ENCODE measurements at regions not wholly inside any gene's neighbourhood (a gene's known extent, or its start where the extent isn't known, plus 50 kb on each side); places are given as distances from the start of the nearest gene placed in this dataset.

- H3K4me3 ChIP-seq: no peak overlapping the region
- no peaks in the 10 kb centered on the region for H3K36me3 ChIP-seq
- peaks cover 5 to 63% (median 28%) of the 10 kb centered on the region in 4 donors for H3K4me1 ChIP-seq
- no peak for TF ChIP-seq CTCF (IDR thresholded peaks at IDR 0.05)
- intact Hi-C loops (cut with DNase I; ENCODE audit: low total_unique reads): no loop called here
- H3K27me3 ChIP-seq: no peaks in the 10 kb centered on the region
- H3K9me3 ChIP-seq: no peaks in the 10 kb centered on the region
- peak overlapping the region; percentile 2 to 29 for H3K27ac ChIP-seq
- no peak for DNase-seq
Observed at GRCh38 chr15:39360452-39360851, 220.4 kb upstream of the THBS1 start.

- Histone ChIP-seq H3K27ac (no peak overlapping the region), H3K27me3 (no peaks in the 10 kb centered on the region), H3K4me3 (no peak overlapping the region), H3K9me3 (no peaks in the 10 kb centered on the region), H3K36me3 (no peaks in the 10 kb centered on the region), H3K4me1 (peaks cover 5 to 61% (median 28%) of the 10 kb centered on the region in 4 donors)
- intact Hi-C loops (cut with DNase I; ENCODE audit: low total_unique reads): no loop called here
- TF ChIP-seq CTCF (IDR thresholded peaks at IDR 0.05): no peak
- no peak for DNase-seq
Observed at GRCh38 chr15:39361497-39361896, 219.4 kb upstream of the THBS1 start.

GRCh38 chr15:39362821-39363561 is 217.9 kb upstream of the THBS1 start:
- no peaks in the 10 kb centered on the region for H3K27me3 ChIP-seq
- no peak for DNase-seq
- TF ChIP-seq CTCF (IDR thresholded peaks at IDR 0.05): no peak
- H3K4me1 ChIP-seq: peaks cover 5 to 47% (median 22%) of the 10 kb centered on the region in 4 donors
- H3K9me3 ChIP-seq: no peaks in the 10 kb centered on the region
- H3K36me3 ChIP-seq: no peaks in the 10 kb centered on the region
- intact Hi-C loops (cut with DNase I; ENCODE audit: low total_unique reads): no loop called here
- no peak overlapping the region for H3K4me3 ChIP-seq
- no peak overlapping the region for H3K27ac ChIP-seq

GRCh38 chr15:39363761-39364586 is 216.9 kb upstream of the THBS1 start:
- Histone ChIP-seq H3K4me1 (peaks cover 0 to 38% (median 12%) of the 10 kb centered on the region in 4 donors), H3K27me3 (no peaks in the 10 kb centered on the region), H3K36me3 (no peaks in the 10 kb centered on the region), H3K9me3 (no peaks in the 10 kb centered on the region), H3K27ac (no peak overlapping the region), H3K4me3 (no peak overlapping the region)
- intact Hi-C loops (cut with DNase I; ENCODE audit: low total_unique reads): no loop called here
- no peak for DNase-seq
- TF ChIP-seq CTCF (IDR thresholded peaks at IDR 0.05): no peak

- Histone ChIP-seq H3K4me1 (peaks cover 0 to 30% (median 6%) of the 10 kb centered on the region in 4 donors), H3K9me3 (peaks cover 0 to 4% (median 0%) of the 10 kb centered on the region in 3 donors), H3K27me3 (no peaks in the 10 kb centered on the region), H3K4me3 (no peak overlapping the region), H3K36me3 (no peaks in the 10 kb centered on the region), H3K27ac (no peak overlapping the region)
- no peak for DNase-seq
- TF ChIP-seq CTCF (IDR thresholded peaks at IDR 0.05): no peak
- intact Hi-C loops (cut with DNase I; ENCODE audit: low total_unique reads): no loop called here
Observed at GRCh38 chr15:39364721-39365120, 216.2 kb upstream of the THBS1 start.
